H1 (cell line): ENCODE measurements at regions not wholly inside any gene's neighbourhood (a gene's known extent, or its start where the extent isn't known, plus 50 kb on each side); places are given as distances from the start of the nearest gene placed in this dataset.

Source experiments
- CTCF ChIA-PET: fragments of 300-600 bp; sonication (Branson Sonifier 250); formaldehyde crosslinking; loops from one replicate; lab custom pipeline; 2021; ENCODE audit not compliant: partially characterized antibody; lab: Charles Lee
- POLR2A ChIA-PET: fragments of 300-600 bp; sonication (Branson Sonifier 250); formaldehyde crosslinking; loops from one replicate; lab custom pipeline; 2021; ENCODE audit warnings: inconsistent platforms; ENCODE audit not compliant: partially characterized antibody; lab: Charles Lee
- DNase-seq, 2 experiments: peaks; one replicate each; pipeline versions ENCODE4 v3.0.0 to v3.0.0-alpha.2; 2010 to 2022; ENCODE audit warnings: low spot score in 2 of 2, low read depth in 1 of 2, mixed read lengths in 1 of 2
- FAIRE-seq: peaks from 2 replicates; lab custom pipeline; 2011; peaks lifted over from hg19 to GRCh38; lab: Jason Lieb, UNC
- H2AFZ ChIP-seq: 2 replicates; pipeline ENCODE4 v1.8.1; 2012; ENCODE audit warnings: low read length, inconsistent platforms
- H2AK5ac ChIP-seq: 2 replicates; pipeline ENCODE4 v1.6.1; 2013; ENCODE audit warnings: low read depth, low read length
- H2BK120ac ChIP-seq: replicated peaks from 2 replicates; pipeline ENCODE3; 2013; ENCODE audit warnings: low read depth, low read length, inconsistent platforms
- H2BK12ac ChIP-seq: 2 replicates; pipeline ENCODE4 v1.6.1; 2013; ENCODE audit warnings: low read depth, low read length
- H2BK15ac ChIP-seq: 2 replicates; pipeline ENCODE4 v1.6.1; 2013; ENCODE audit warnings: low read length
- H2BK20ac ChIP-seq: 2 replicates; pipeline ENCODE4 v1.6.1; 2013; ENCODE audit warnings: low read length
- H2BK5ac ChIP-seq: 2 replicates; pipeline ENCODE4 v1.6.1; 2013; ENCODE audit warnings: low read depth, low read length
- H3K14ac ChIP-seq: 2 replicates; pipeline ENCODE4 v1.6.1; 2013; ENCODE audit warnings: inconsistent platforms; ENCODE audit not compliant: insufficient read length
- H3K18ac ChIP-seq: 2 replicates; pipeline ENCODE4 v1.6.1; 2013; ENCODE audit warnings: low read length; ENCODE audit errors: extremely low read depth
- H3K23ac ChIP-seq: 2 replicates; pipeline ENCODE4 v1.6.1; 2013; ENCODE audit warnings: inconsistent platforms; ENCODE audit not compliant: insufficient read length
- H3K23me2 ChIP-seq: 2 replicates; pipeline ENCODE4 v1.6.1; 2013; ENCODE audit warnings: low read depth, low read length
- H3K27ac ChIP-seq: 2 replicates; pipeline ENCODE4 v1.6.1; 2011; ENCODE audit warnings: low read depth, low read length, inconsistent platforms
- H3K27me3 ChIP-seq, 4 experiments: replicated peaks in 1 of 4; 1 replicate in 1 of 4; 2 replicates in 3 of 4; pipeline versions ENCODE4 v1.6.1 to v1.8.1; 2011 to 2013; ENCODE audit warnings: low read length in 3 of 4, mild to moderate bottlenecking in 3 of 4, inconsistent platforms in 2 of 4, mixed read lengths in 2 of 4, moderate library complexity in 1 of 4; ENCODE audit not compliant: control insufficient read depth in 3 of 4, insufficient read depth in 3 of 4; ENCODE audit errors: extremely low read depth in 1 of 4
- H3K36me3 ChIP-seq, 4 experiments: 2 replicates each; pipeline versions ENCODE4 v1.6.1 to v1.8.1; 2011 to 2013; ENCODE audit warnings: mild to moderate bottlenecking in 4 of 4, low read length in 3 of 4, moderate library complexity in 2 of 4, control low read depth in 1 of 4, inconsistent platforms in 1 of 4; ENCODE audit not compliant: insufficient read depth in 4 of 4, control insufficient read depth in 2 of 4
- H3K4ac ChIP-seq: replicated peaks from 2 replicates; pipeline ENCODE3; 2013; ENCODE audit warnings: low read length, low read depth, mixed read lengths, inconsistent platforms; ENCODE audit not compliant: insufficient read length
- H3K4me1 ChIP-seq, 4 experiments: replicated peaks in 1 of 4; 1 replicate in 1 of 4; 2 replicates in 3 of 4; pipeline versions ENCODE4 v1.6.1 to v1.8.1; 2011 to 2013; ENCODE audit warnings: low read length in 3 of 4, inconsistent platforms in 2 of 4, mixed read lengths in 1 of 4; ENCODE audit not compliant: insufficient read depth in 4 of 4, control insufficient read depth in 3 of 4
- H3K4me2 ChIP-seq, 2 experiments: 2 replicates each; pipeline versions ENCODE4 v1.6.1 to v1.8.1; 2011 to 2013; ENCODE audit warnings: low read depth in 2 of 2, low read length in 2 of 2, control low read depth in 1 of 2, inconsistent platforms in 1 of 2, mild to moderate bottlenecking in 1 of 2; ENCODE audit not compliant: insufficient read depth in 1 of 2
- H3K4me3 ChIP-seq, 4 experiments: fragments of 200-600, 300-600 bp in 1 of 4; sonication (generic), shearing (Covaris generic), sonication (Bioruptor Twin) in 1 of 4; 2 replicates each; pipeline versions ENCODE4 v1.5.1 to v1.8.1; 2011 to 2016; ENCODE audit warnings: low read length in 4 of 4, low read depth in 3 of 4, control low read depth in 2 of 4, inconsistent platforms in 2 of 4, mild to moderate bottlenecking in 2 of 4, mixed read lengths in 1 of 4, moderate library complexity in 1 of 4; ENCODE audit not compliant: insufficient read depth in 2 of 4; ENCODE audit errors: extremely low read depth in 1 of 4
- H3K56ac ChIP-seq: replicated peaks from 2 replicates; pipeline ENCODE3; 2013; ENCODE audit warnings: low read depth, mild to moderate bottlenecking, mixed read lengths, low read length, inconsistent platforms; ENCODE audit not compliant: insufficient read length
- H3K79me1 ChIP-seq: 2 replicates; pipeline ENCODE4 v1.6.1; 2013; ENCODE audit warnings: low read depth, low read length, control low read depth
- H3K79me2 ChIP-seq, 2 experiments: 2 replicates each; pipeline versions ENCODE4 v1.6.1 to v1.8.1; 2012 to 2013; ENCODE audit warnings: low read length in 2 of 2, mild to moderate bottlenecking in 2 of 2, inconsistent platforms in 1 of 2; ENCODE audit not compliant: insufficient read depth in 2 of 2, control insufficient read depth in 1 of 2
- H3K9ac ChIP-seq, 4 experiments: replicated peaks in 1 of 4; 1 replicate in 1 of 4; 2 replicates in 3 of 4; pipeline versions ENCODE4 v1.6.1 to v1.8.1; 2011 to 2013; ENCODE audit warnings: low read depth in 3 of 4, low read length in 3 of 4, control low read depth in 2 of 4, mild to moderate bottlenecking in 2 of 4, moderate library complexity in 2 of 4, inconsistent platforms in 1 of 4; ENCODE audit errors: extremely low read depth in 1 of 4
- H3K9me3 ChIP-seq, 2 experiments: 2 replicates each; pipeline versions ENCODE4 v1.6.1 to v1.8.1; 2012 to 2013; ENCODE audit warnings: mild to moderate bottlenecking in 2 of 2, moderate library complexity in 2 of 2, control low read depth in 1 of 2, inconsistent platforms in 1 of 2, low read depth in 1 of 2, low read length in 1 of 2, mixed read lengths in 1 of 2; ENCODE audit not compliant: insufficient read depth in 2 of 2
- H4K20me1 ChIP-seq, 2 experiments: replicated peaks in 1 of 2; 2 replicates each; pipeline versions ENCODE3 to v1.8.1; 2011 to 2013; ENCODE audit warnings: inconsistent platforms in 2 of 2, low read length in 2 of 2, mild to moderate bottlenecking in 1 of 2; ENCODE audit not compliant: insufficient read depth in 2 of 2, control insufficient read depth in 1 of 2
- H4K5ac ChIP-seq: 2 replicates; pipeline ENCODE4 v1.6.1; 2013; ENCODE audit warnings: low read length, low read depth, mixed read lengths, inconsistent platforms; ENCODE audit not compliant: insufficient read length
- H4K8ac ChIP-seq: 2 replicates; pipeline ENCODE4 v1.8.0; 2013; ENCODE audit warnings: mild to moderate bottlenecking, moderate library complexity, low read length, inconsistent platforms; ENCODE audit not compliant: insufficient read depth; ENCODE audit errors: extremely low read depth
- H4K91ac ChIP-seq: replicated peaks from 2 replicates; pipeline ENCODE3; 2013; ENCODE audit warnings: low read length, mixed read lengths, inconsistent platforms; ENCODE audit not compliant: insufficient read length
- ASH2L ChIP-seq: fragments of 200-600, 300-600 bp; sonication (generic); IDR thresholded peaks from one replicate; pipeline ENCODE4 v1.7.1; 2017; ENCODE audit warnings: low read length
- BCL11A ChIP-seq, 2 experiments: IDR thresholded peaks; one replicate each; pipeline ENCODE4 v1.6.1; 2011; ENCODE audit warnings: low read depth in 2 of 2, low read length in 2 of 2, mild to moderate bottlenecking in 2 of 2
- EZH2 ChIP-seq: fragments of 200-600 bp; sonication (generic); IDR thresholded peaks from 2 replicates; pipeline ENCODE4 v1.7.1; 2012; ENCODE audit warnings: low read depth, mild to moderate bottlenecking, moderate library complexity, low read length, inconsistent platforms; ENCODE audit not compliant: severe bottlenecking
- HDAC2 ChIP-seq, 2 experiments: fragments of 300-600 bp in 1 of 2; sonication (generic) in 1 of 2; IDR thresholded peaks; 2 replicates each; pipeline ENCODE4 v1.6.1; 2011 to 2012; ENCODE audit warnings: low read depth in 2 of 2, low read length in 2 of 2, mild to moderate bottlenecking in 2 of 2, moderate library complexity in 2 of 2, borderline replicate concordance in 1 of 2, inconsistent platforms in 1 of 2
- KDM1A ChIP-seq: fragments of 200-600, 300-600 bp; sonication (generic); IDR thresholded peaks from 2 replicates; pipeline ENCODE4 v1.7.1; 2016; ENCODE audit warnings: mild to moderate bottlenecking, low read length, borderline replicate concordance
- NANOG ChIP-seq: IDR thresholded peaks from 2 replicates; pipeline ENCODE4 v1.6.1; 2011; ENCODE audit warnings: low read length, low read depth, mild to moderate bottlenecking, inconsistent platforms; ENCODE audit not compliant: insufficient read depth, poor library complexity, severe bottlenecking
- POU5F1 ChIP-seq: IDR thresholded peaks from 2 replicates; pipeline ENCODE4 v1.6.1; 2011; ENCODE audit warnings: low read depth, mild to moderate bottlenecking, low read length, moderate library complexity
- RAD21 ChIP-seq, 2 experiments: IDR thresholded peaks in 1 of 2; conservative IDR thresholded peaks in 1 of 2; 2 replicates each; pipeline ENCODE4 v1.6.1; 2011; ENCODE audit warnings: low read depth in 2 of 2, low read length in 2 of 2, improper control_type of control experiment in 1 of 2, inconsistent platforms in 1 of 2, mild to moderate bottlenecking in 1 of 2, moderate library complexity in 1 of 2
- RBBP5 ChIP-seq: IDR thresholded peaks from 2 replicates; pipeline ENCODE4 v1.7.1; 2012; ENCODE audit warnings: low read depth, mild to moderate bottlenecking, inconsistent platforms, low read length, moderate library complexity, borderline replicate concordance
- SP4 ChIP-seq: IDR thresholded peaks from 2 replicates; pipeline ENCODE4 v1.6.1; 2012; ENCODE audit warnings: low read length, inconsistent platforms
- TCF12 ChIP-seq: IDR thresholded peaks from 2 replicates; pipeline ENCODE4 v1.6.1; 2011; ENCODE audit warnings: low read depth, mild to moderate bottlenecking, low read length
- WGBS, 2 experiments: shearing (Covaris generic) in 1 of 2; methylation state at CpG; one replicate each; pipeline versions ENCODE4 v1.1.6 to v1.1.7; 2013 to 2015; ENCODE audit warnings: low lambda C conversion rate in 2 of 2, mixed read lengths in 2 of 2, inconsistent platforms in 1 of 2, low coverage in 1 of 2, missing lambda C conversion rate in 1 of 2; ENCODE audit not compliant: insufficient replicate concordance in 2 of 2, insufficient coverage in 1 of 2, insufficient read length in 1 of 2; ENCODE audit errors: extremely low coverage in 1 of 2, missing lambda C conversion rate in 1 of 2; 5-methylcytosine and 5-hydroxymethylcytosine counted together

- no peak for TF ChIP-seq KDM1A
- no peak for TF ChIP-seq SP4
- TF ChIP-seq RBBP5: no peak
- TF ChIP-seq ASH2L: no peak
- TF ChIP-seq TCF12: no peak
- TF ChIP-seq NANOG: no peak
- TF ChIP-seq BCL11A (IDR thresholded peaks at IDR 0.05; ENCODE audit: low read depth in 2 of 2, low read length in 2 of 2): no peak
- TF ChIP-seq RAD21 (IDR thresholded peaks at IDR 0.05 in 1 of 2, conservative IDR thresholded peaks at IDR 0.05 in 1 of 2; ENCODE audit: low read depth in 2 of 2, low read length in 2 of 2): no peak
- TF ChIP-seq EZH2: no peak
- no peak for TF ChIP-seq HDAC2 (IDR thresholded peaks at IDR 0.05; ENCODE audit: borderline replicate concordance in 1 of 2, low read depth in 2 of 2, low read length in 2 of 2)
- no peak for TF ChIP-seq POU5F1
These were observed 726.0 kb downstream of the DIAPH3 start for GRCh38 chr13:59437544-59438301.

More at GRCh38 chr13:59437544-59438301, 726.0 kb downstream of the DIAPH3 start:
- Histone ChIP-seq H3K4me1 (no peaks in the 10 kb centered on the region; a peak in 1 of 7 replicates), H3K4ac (no peak overlapping the region), H3K23me2 (no peaks in the 10 kb centered on the region), H2BK20ac (no peak overlapping the region), H3K4me2 (no peak overlapping the region), H3K4me3 (no peak overlapping the region), H2AFZ (no peak overlapping the region), H3K27me3 (no peaks in the 10 kb centered on the region; a peak in 1 of 7 replicates), H3K79me1 (no peaks in the 10 kb centered on the region), H3K9me3 (peaks cover 8 to 13% of the 10 kb centered on the region in 2 experiments; a peak in 3 of 4 replicates), H4K20me1 (no peaks in the 10 kb centered on the region), H4K8ac (no peak overlapping the region), H2BK120ac (no peak overlapping the region), H3K36me3 (0 out of 8 replicates have a peak, but pooled peaks cover 0 to 2% (median 0%) of the 10 kb centered on the region in 4 experiments), H3K56ac (no peak overlapping the region), H4K91ac (no peak overlapping the region), H3K18ac (no peak overlapping the region), H3K14ac (no peak overlapping the region), H2BK12ac (no peak overlapping the region), H2BK15ac (no peak overlapping the region), H2BK5ac (no peak overlapping the region), H3K23ac (no peak overlapping the region), H2AK5ac (no peak overlapping the region), H4K5ac (no peak overlapping the region), H3K27ac (no peak overlapping the region), H3K9ac (no peak overlapping the region), H3K79me2 (no peaks in the 10 kb centered on the region)
- CTCF ChIA-PET: interaction anchor here (1.8 kb wide), 1 partner anchor 16 kb away, joined by 5 read pairs; no protein-coding TSS in a partner anchor
- POLR2A ChIA-PET: no interaction called here
- no peak for FAIRE-seq
- WGBS, 2 experiments: 84% methylated on average over 2 of the region's 2 CpGs; no CpG with 5 or more reads in 1 of the 2 experiments
- no peak for DNase-seq
